Esophagus (tissue), 2 donors: ENCODE measurements at regions not wholly inside any gene's neighbourhood (a gene's known extent, or its start where the extent isn't known, plus 50 kb on each side); places are given as distances from the start of the nearest gene placed in this dataset.

Source experiments
- H3K27ac ChIP-seq, 2 donors: one replicate each; pipeline ENCODE4 v1.5.1; 2013; ENCODE audit warnings: low read depth in 2 of 2, mild to moderate bottlenecking in 2 of 2, inconsistent platforms in 1 of 2, low read length in 1 of 2, moderate library complexity in 1 of 2
- H3K27me3 ChIP-seq, 2 donors: one replicate each; pipeline ENCODE4 v1.6.1; 2013; ENCODE audit warnings: low read length in 2 of 2, control low read depth in 1 of 2, mild to moderate bottlenecking in 1 of 2; ENCODE audit not compliant: insufficient read depth in 2 of 2, control insufficient read depth in 1 of 2
- H3K36me3 ChIP-seq, 2 donors: one replicate each; pipeline ENCODE4 v1.6.1; 2013; ENCODE audit warnings: low read length in 1 of 2; ENCODE audit not compliant: control insufficient read depth in 2 of 2, insufficient read depth in 2 of 2
- H3K4me1 ChIP-seq, 2 donors: one replicate each; pipeline ENCODE4 v1.6.1; 2013; ENCODE audit warnings: low read length in 1 of 2; ENCODE audit not compliant: control insufficient read depth in 2 of 2, insufficient read depth in 2 of 2
- H3K4me3 ChIP-seq, 2 donors: one replicate each; pipeline ENCODE4 v1.5.1; 2013; ENCODE audit warnings: low read length in 2 of 2, mild to moderate bottlenecking in 2 of 2, low read depth in 1 of 2, moderate library complexity in 1 of 2
- H3K9me3 ChIP-seq, 2 donors: one replicate each; pipeline ENCODE4 v1.6.1; 2013; ENCODE audit warnings: mild to moderate bottlenecking in 2 of 2, low read depth in 1 of 2, low read length in 1 of 2, moderate library complexity in 1 of 2; ENCODE audit not compliant: control insufficient read depth in 2 of 2, insufficient read depth in 1 of 2
- WGBS, 2 donors: extraction: QIAGEN DNeasy Blood & Tissue Kit; methylation state at CpG; one replicate each; pipeline ENCODE4 v1.1.7; 2013; 5-methylcytosine and 5-hydroxymethylcytosine counted together
- donor health status: healthy with polysubstance abuse.
- donor health status: Bipolar disorder and iron deficiency.

GRCh38 chr6:882084-882598 lies 189.2 kb upstream of the EXOC2 start:
- 80 to 82% methylated on average over 11 of the region's 11 CpGs for WGBS, 2 donors
- no peaks in the 10 kb centered on the region for H3K9me3 ChIP-seq
- H3K4me1 ChIP-seq, result peaks cover 0 to 5% of the 10 kb centered on the region in 2 donors
- no peaks in the 10 kb centered on the region for H3K36me3 ChIP-seq
- H3K27me3 ChIP-seq, result no peaks in the 10 kb centered on the region
- H3K4me3 ChIP-seq, result no peak overlapping the region
- H3K27ac ChIP-seq, result no peak overlapping the region

- WGBS, 2 donors, result 44 to 52% methylated on average over 11 of the region's 11 CpGs
- Histone ChIP-seq H3K4me3 (no peak overlapping the region), H3K27me3 (peaks cover 0 to 2% of the 10 kb centered on the region in 2 donors), H3K4me1 (no peaks in the 10 kb centered on the region), H3K27ac (no peak overlapping the region), H3K36me3 (no peaks in the 10 kb centered on the region), H3K9me3 (no peaks in the 10 kb centered on the region)
Observed at GRCh38 chr6:878179-878578, 185.2 kb upstream of the EXOC2 start.

- no peak overlapping the region for H3K4me3 ChIP-seq
- peaks cover 0 to 2% of the 10 kb centered on the region in 2 donors for H3K27me3 ChIP-seq
- no peaks in the 10 kb centered on the region for H3K9me3 ChIP-seq
- peaks cover 0 to 3% of the 10 kb centered on the region in 2 donors for H3K4me1 ChIP-seq
- no peak overlapping the region for H3K27ac ChIP-seq
- no peaks in the 10 kb centered on the region for H3K36me3 ChIP-seq
- WGBS, 2 donors, result 76 to 80% methylated on average over 8 of the region's 8 CpGs
Observed at GRCh38 chr6:875012-875411, 182.1 kb upstream of the EXOC2 start.

- H3K27me3 ChIP-seq, result peaks cover 0 to 2% of the 10 kb centered on the region in 2 donors
- peaks cover 0 to 3% of the 10 kb centered on the region in 2 donors for H3K4me1 ChIP-seq
- no peaks in the 10 kb centered on the region for H3K9me3 ChIP-seq
- WGBS, 2 donors, result 68 to 72% methylated on average over 10 of the region's 10 CpGs
- no peak overlapping the region for H3K27ac ChIP-seq
- H3K4me3 ChIP-seq, result no peak overlapping the region
- no peaks in the 10 kb centered on the region for H3K36me3 ChIP-seq
Observed at GRCh38 chr6:872570-873125, 179.7 kb upstream of the EXOC2 start.

- no peaks in the 10 kb centered on the region for H3K36me3 ChIP-seq
- H3K9me3 ChIP-seq, result no peaks in the 10 kb centered on the region
- 92 to 93% methylated on average over 6 of the region's 6 CpGs for WGBS, 2 donors
- peaks cover 0 to 2% of the 10 kb centered on the region in 2 donors for H3K27me3 ChIP-seq
- no peak overlapping the region for H3K27ac ChIP-seq
- no peak overlapping the region for H3K4me3 ChIP-seq
- H3K4me1 ChIP-seq, result peaks cover 0 to 3% of the 10 kb centered on the region in 2 donors
Observed at GRCh38 chr6:871503-871902, 178.6 kb upstream of the EXOC2 start.

GRCh38 chr6:870096-870495 lies 177.2 kb upstream of the EXOC2 start:
- Histone ChIP-seq H3K4me3 (no peak overlapping the region), H3K36me3 (no peaks in the 10 kb centered on the region), H3K4me1 (peaks cover 0 to 3% of the 10 kb centered on the region in 2 donors), H3K9me3 (no peaks in the 10 kb centered on the region), H3K27me3 (no peaks in the 10 kb centered on the region), H3K27ac (peak overlapping the region; percentile 13 to 33)
- 65% methylated on average over 5 of the region's 5 CpGs for WGBS, 2 donors

- 76 to 82% methylated on average over 8 of the region's 8 CpGs for WGBS, 2 donors
- Histone ChIP-seq H3K27ac (peak overlapping the region in 1 of 2 donors; percentile 6), H3K9me3 (no peaks in the 10 kb centered on the region), H3K36me3 (no peaks in the 10 kb centered on the region), H3K27me3 (no peaks in the 10 kb centered on the region), H3K4me1 (peaks cover 0 to 3% of the 10 kb centered on the region in 2 donors), H3K4me3 (no peak overlapping the region)
Observed at GRCh38 chr6:868201-868600, 175.3 kb upstream of the EXOC2 start.

GRCh38 chr6:867378-867777 lies 174.4 kb upstream of the EXOC2 start:
- 82 to 91% methylated on average over 6 of the region's 6 CpGs for WGBS, 2 donors
- Histone ChIP-seq H3K27ac (no peak overlapping the region), H3K9me3 (no peaks in the 10 kb centered on the region), H3K4me3 (no peak overlapping the region), H3K4me1 (no peaks in the 10 kb centered on the region), H3K36me3 (no peaks in the 10 kb centered on the region), H3K27me3 (no peaks in the 10 kb centered on the region)

GRCh38 chr6:866316-866715 lies 173.4 kb upstream of the EXOC2 start:
- WGBS, 2 donors, result 52 to 65% methylated on average over 9 of the region's 9 CpGs
- no peaks in the 10 kb centered on the region for H3K27me3 ChIP-seq
- no peaks in the 10 kb centered on the region for H3K36me3 ChIP-seq
- no peak overlapping the region for H3K4me3 ChIP-seq
- H3K4me1 ChIP-seq, result no peaks in the 10 kb centered on the region
- H3K27ac ChIP-seq, result no peak overlapping the region
- H3K9me3 ChIP-seq, result no peaks in the 10 kb centered on the region

GRCh38 chr6:865846-866245 lies 172.9 kb upstream of the EXOC2 start:
- no peak overlapping the region for H3K27ac ChIP-seq
- no peak overlapping the region for H3K4me3 ChIP-seq
- H3K9me3 ChIP-seq, result no peaks in the 10 kb centered on the region
- H3K36me3 ChIP-seq, result no peaks in the 10 kb centered on the region
- no peaks in the 10 kb centered on the region for H3K4me1 ChIP-seq
- 81 to 90% methylated on average over 4 of the region's 4 CpGs for WGBS, 2 donors
- no peaks in the 10 kb centered on the region for H3K27me3 ChIP-seq
